ENCODE measurements at regions not wholly inside any gene's neighbourhood (a gene's known extent, or its start where the extent isn't known, plus 50 kb on each side); places are given as distances from the start of the nearest gene placed in this dataset.
"Not testable (repeated sequence)": the region's sequence is repeated elsewhere in the genome, so short reads cannot be mapped to it uniquely, and the experiment has no call there.

DNA sequence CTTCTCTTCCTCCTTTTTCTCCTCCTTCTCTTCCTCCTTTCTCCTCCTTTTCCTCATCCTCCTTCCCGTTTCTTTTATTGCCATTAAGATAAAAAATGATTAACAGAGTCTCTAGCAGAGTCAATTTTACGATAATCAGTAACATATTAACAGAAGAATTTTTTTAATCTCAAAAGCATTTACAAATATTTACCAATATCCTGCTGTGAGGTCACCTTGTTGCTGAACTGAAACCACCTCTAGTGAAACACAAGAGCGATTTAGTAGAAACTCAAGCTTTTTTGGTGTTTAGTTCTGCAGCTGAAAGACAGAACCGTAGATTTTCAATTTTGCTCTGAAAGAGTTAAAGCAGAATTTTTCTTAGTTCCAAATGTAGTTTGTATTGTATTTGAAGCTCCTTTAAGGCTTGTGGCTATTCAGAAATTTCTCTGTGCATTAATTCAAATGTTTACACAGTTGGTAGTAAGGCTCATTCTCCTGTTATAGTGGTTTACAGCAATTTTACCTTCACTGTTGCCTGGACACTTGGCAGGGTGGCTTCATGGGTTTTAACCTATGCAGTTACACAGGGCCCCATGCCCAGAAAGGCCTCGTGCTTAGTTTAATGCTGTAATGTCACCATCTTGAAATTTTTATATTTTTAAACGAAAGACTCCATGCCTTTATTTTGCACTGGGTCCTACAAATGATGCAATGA, 1106.6 kb upstream of the FAM98A start:
- no peaks in the 10 kb centered on the region for H3K4me1 ChIP-seq
- H3K4me3 ChIP-seq, result no peak overlapping the region
- intact Hi-C loops (cut with DNase I), result no loop called here
- H3K27ac ChIP-seq, result no peak overlapping the region
- no peaks in the 10 kb centered on the region for H3K9me3 ChIP-seq
- WGBS, 4 donors, result 62 to 77% (median 73%) methylated on average over 6 of the region's 6 CpGs
- no peaks in the 10 kb centered on the region for H3K27me3 ChIP-seq
- no peak for ATAC-seq
- no peak for DNase-seq
- TF ChIP-seq POLR2A (IDR thresholded peaks at IDR 0.05), result no peak
- TF ChIP-seq, protein P1, sequence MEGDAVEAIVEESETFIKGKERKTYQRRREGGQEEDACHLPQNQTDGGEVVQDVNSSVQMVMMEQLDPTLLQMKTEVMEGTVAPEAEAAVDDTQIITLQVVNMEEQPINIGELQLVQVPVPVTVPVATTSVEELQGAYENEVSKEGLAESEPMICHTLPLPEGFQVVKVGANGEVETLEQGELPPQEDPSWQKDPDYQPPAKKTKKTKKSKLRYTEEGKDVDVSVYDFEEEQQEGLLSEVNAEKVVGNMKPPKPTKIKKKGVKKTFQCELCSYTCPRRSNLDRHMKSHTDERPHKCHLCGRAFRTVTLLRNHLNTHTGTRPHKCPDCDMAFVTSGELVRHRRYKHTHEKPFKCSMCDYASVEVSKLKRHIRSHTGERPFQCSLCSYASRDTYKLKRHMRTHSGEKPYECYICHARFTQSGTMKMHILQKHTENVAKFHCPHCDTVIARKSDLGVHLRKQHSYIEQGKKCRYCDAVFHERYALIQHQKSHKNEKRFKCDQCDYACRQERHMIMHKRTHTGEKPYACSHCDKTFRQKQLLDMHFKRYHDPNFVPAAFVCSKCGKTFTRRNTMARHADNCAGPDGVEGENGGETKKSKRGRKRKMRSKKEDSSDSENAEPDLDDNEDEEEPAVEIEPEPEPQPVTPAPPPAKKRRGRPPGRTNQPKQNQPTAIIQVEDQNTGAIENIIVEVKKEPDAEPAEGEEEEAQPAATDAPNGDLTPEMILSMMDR (IDR thresholded peaks at IDR 0.05), result no peak
- no peaks in the 10 kb centered on the region for H3K36me3 ChIP-seq

DNA sequence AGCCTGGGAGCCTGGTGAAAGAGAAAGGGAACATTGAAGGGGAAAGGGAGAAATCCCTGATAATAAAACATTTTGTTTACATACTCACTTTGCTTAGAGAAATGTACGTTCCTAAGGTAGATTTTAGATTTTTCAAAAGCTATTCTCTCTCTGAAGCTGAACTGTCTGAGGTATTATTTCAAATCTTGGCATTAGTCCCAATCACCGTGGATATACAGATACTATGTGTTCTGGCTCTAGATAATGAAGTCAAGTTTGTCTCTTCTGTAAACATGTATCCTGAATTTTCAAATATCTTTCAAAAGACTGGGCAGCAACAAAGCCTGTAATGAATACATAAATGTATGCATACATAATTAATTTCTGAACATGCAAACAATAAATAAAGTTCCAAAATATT, 1104.2 kb upstream of the FAM98A start:
- Histone ChIP-seq H3K4me1 (no peaks in the 10 kb centered on the region), H3K9me3 (no peaks in the 10 kb centered on the region), H3K27me3 (no peaks in the 10 kb centered on the region), H3K4me3 (no peak overlapping the region), H3K36me3 (no peaks in the 10 kb centered on the region), H3K27ac (no peak overlapping the region)
- no peak for DNase-seq
- intact Hi-C loops (cut with DNase I), result no loop called here
- no peak for ATAC-seq
- 34 to 44% (median 39%) methylated on average over 2 of the region's 2 CpGs for WGBS, 4 donors
- TF ChIP-seq, protein P1 (IDR thresholded peaks at IDR 0.05), result no peak
- TF ChIP-seq POLR2A (IDR thresholded peaks at IDR 0.05), result no peak

DNA sequence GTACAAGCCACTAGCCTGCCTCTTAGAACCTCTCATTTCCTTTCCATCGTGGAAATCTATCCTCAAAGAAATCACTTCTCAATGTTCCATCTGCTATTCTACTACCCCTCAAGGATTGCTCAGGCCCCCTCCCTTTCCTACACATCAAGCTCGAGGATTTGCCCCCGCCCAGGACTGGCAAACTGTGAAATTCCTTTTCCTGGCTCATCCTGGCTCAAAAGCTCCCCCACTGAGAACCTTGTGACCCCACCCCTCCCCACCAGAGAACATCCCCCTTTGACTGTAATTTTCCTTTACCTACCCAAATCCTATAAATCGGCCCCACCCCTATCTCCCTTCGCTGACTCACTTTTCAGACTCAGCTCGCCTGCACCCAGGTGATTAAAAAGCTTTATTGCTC, 1103.3 kb upstream of the FAM98A start:
- H3K27me3 ChIP-seq; H3K36me3 ChIP-seq; H3K27ac ChIP-seq; H3K4me3 ChIP-seq; H3K9me3 ChIP-seq; H3K4me1 ChIP-seq; ATAC-seq; DNase-seq; intact Hi-C loops (cut with DNase I): not testable (repeated sequence)
- 69 to 78% (median 72%) methylated on average over 6 of the region's 6 CpGs for WGBS, 4 donors

- H3K9me3 ChIP-seq; H3K27ac ChIP-seq; H3K27me3 ChIP-seq; ATAC-seq; intact Hi-C loops (cut with DNase I); H3K36me3 ChIP-seq; H3K4me1 ChIP-seq; H3K4me3 ChIP-seq; DNase-seq: not testable (repeated sequence)
- 84 to 88% (median 87%) methylated on average over 12 of the region's 12 CpGs for WGBS, 4 donors
Observed at GRCh38 chr2:34677591-34677990, 1078.5 kb upstream of the FAM98A start.

- H3K4me3 ChIP-seq; H3K27me3 ChIP-seq; H3K27ac ChIP-seq; H3K9me3 ChIP-seq; DNase-seq; intact Hi-C loops (cut with DNase I); H3K36me3 ChIP-seq; ATAC-seq; H3K4me1 ChIP-seq: not testable (repeated sequence)
- WGBS, 4 donors, result 90 to 97% (median 94%) methylated on average over 3 of the region's 3 CpGs
Observed at GRCh38 chr2:34677119-34677531, 1078.0 kb upstream of the FAM98A start.

- Histone ChIP-seq H3K4me1 (no peaks in the 10 kb centered on the region), H3K9me3 (peaks cover 0 to 5% (median 0%) of the 10 kb centered on the region in 12 donors), H3K36me3 (no peaks in the 10 kb centered on the region), H3K4me3 (no peak overlapping the region), H3K27ac (no peak overlapping the region), H3K27me3 (no peaks in the 10 kb centered on the region)
- WGBS, 4 donors, result 87 to 94% (median 91%) methylated on average over 3 of the region's 3 CpGs
- intact Hi-C loops (cut with DNase I), result no loop called here
- no peak for DNase-seq
- no peak for ATAC-seq
- TF ChIP-seq, protein P1 (IDR thresholded peaks at IDR 0.05), result no peak
- TF ChIP-seq POLR2A (IDR thresholded peaks at IDR 0.05), result no peak
Observed at GRCh38 chr2:34670482-34670881, 1071.4 kb upstream of the FAM98A start.
